Mesenchymal stem cell (in vitro differentiated cells and primary cell): ENCODE measurements at regions not wholly inside any gene's neighbourhood (a gene's known extent, or its start where the extent isn't known, plus 50 kb on each side); places are given as distances from the start of the nearest gene placed in this dataset.
"Not testable (repeated sequence)": the region's sequence is repeated elsewhere in the genome, so short reads cannot be mapped to it uniquely, and the experiment has no call there.

ENCODE experiments used
- DNase-seq: peaks from one replicate; pipeline ENCODE4 v3.0.0-alpha.2; 2013
- H2AFZ ChIP-seq: one replicate; pipeline ENCODE4 v1.6.1; 2013; ENCODE audit warnings: low read depth, mild to moderate bottlenecking, control low read depth, inconsistent platforms, low read length, moderate library complexity
- H2AK5ac ChIP-seq: 2 replicates; pipeline ENCODE4 v1.6.1; 2013; ENCODE audit warnings: low read length, moderate library complexity, mild to moderate bottlenecking, inconsistent platforms; ENCODE audit not compliant: severe bottlenecking
- H2BK120ac ChIP-seq: one replicate; pipeline ENCODE4 v1.6.1; 2013; ENCODE audit warnings: low read depth, mild to moderate bottlenecking, inconsistent platforms, low read length, moderate library complexity
- H2BK12ac ChIP-seq, 2 experiments: one replicate each; pipeline ENCODE4 v1.6.1; 2013; ENCODE audit warnings: inconsistent platforms in 2 of 2, low read length in 2 of 2, mild to moderate bottlenecking in 2 of 2, moderate library complexity in 2 of 2, control low read depth in 1 of 2
- H2BK15ac ChIP-seq: one replicate; pipeline ENCODE4 v1.6.1; 2013; ENCODE audit warnings: mild to moderate bottlenecking, low read depth, inconsistent platforms; ENCODE audit not compliant: poor library complexity, severe bottlenecking
- H2BK5ac ChIP-seq: 2 replicates; pipeline ENCODE4 v1.6.1; 2013; ENCODE audit warnings: low read depth, mild to moderate bottlenecking, low read length, control low read depth, inconsistent platforms; ENCODE audit not compliant: poor library complexity, severe bottlenecking
- H3K14ac ChIP-seq, 2 experiments: one replicate each; pipeline ENCODE4 v1.6.1; 2013; ENCODE audit warnings: inconsistent platforms in 2 of 2, low read length in 2 of 2, control low read depth in 1 of 2, mild to moderate bottlenecking in 1 of 2, moderate library complexity in 1 of 2
- H3K18ac ChIP-seq, 2 experiments: one replicate each; pipeline ENCODE4 v1.6.1; 2013; ENCODE audit warnings: inconsistent platforms in 2 of 2, low read length in 2 of 2, control low read depth in 1 of 2, low read depth in 1 of 2, mild to moderate bottlenecking in 1 of 2
- H3K23ac ChIP-seq, 2 experiments: one replicate each; pipeline ENCODE4 v1.6.1; 2013; ENCODE audit warnings: inconsistent platforms in 2 of 2, low read length in 2 of 2, mild to moderate bottlenecking in 2 of 2, moderate library complexity in 2 of 2, control low read depth in 1 of 2
- H3K27ac ChIP-seq: 2 replicates; pipeline ENCODE4 v1.5.1; 2013; ENCODE audit warnings: mild to moderate bottlenecking, moderate library complexity, low read length, control low read depth, inconsistent platforms; ENCODE audit not compliant: poor library complexity, severe bottlenecking
- H3K27me3 ChIP-seq, 2 experiments: 2 replicates each; pipeline versions ENCODE4 v1.6.1 to v1.7.0; 2013; ENCODE audit warnings: low read length in 2 of 2, mild to moderate bottlenecking in 2 of 2, moderate library complexity in 2 of 2, control low read depth in 1 of 2, inconsistent platforms in 1 of 2; ENCODE audit not compliant: control insufficient read depth in 1 of 2, insufficient read depth in 1 of 2
- H3K36me3 ChIP-seq, 2 experiments: 2 replicates each; pipeline versions ENCODE4 v1.6.1 to v1.7.0; 2013; ENCODE audit warnings: low read length in 2 of 2, control low read depth in 1 of 2, inconsistent platforms in 1 of 2, low read depth in 1 of 2, mild to moderate bottlenecking in 1 of 2; ENCODE audit not compliant: insufficient read depth in 2 of 2, control insufficient read depth in 1 of 2
- H3K4ac ChIP-seq, 2 experiments: one replicate each; pipeline ENCODE4 v1.6.1; 2013; ENCODE audit warnings: inconsistent platforms in 2 of 2, low read length in 2 of 2, mild to moderate bottlenecking in 2 of 2, moderate library complexity in 2 of 2, control low read depth in 1 of 2, low read depth in 1 of 2
- H3K4me1 ChIP-seq: 2 replicates; pipeline ENCODE4 v1.6.1; 2013; ENCODE audit warnings: low read depth, low read length, control low read depth; ENCODE audit not compliant: control insufficient read depth, insufficient read depth
- H3K4me2 ChIP-seq: 2 replicates; pipeline ENCODE4 v1.6.1; 2013; ENCODE audit warnings: low read length, mild to moderate bottlenecking, inconsistent platforms; ENCODE audit not compliant: poor library complexity, severe bottlenecking
- H3K4me3 ChIP-seq, 2 experiments: 2 replicates each; pipeline versions ENCODE4 v1.5.1 to v1.7.0; 2013; ENCODE audit warnings: low read length in 2 of 2, mild to moderate bottlenecking in 2 of 2, control low read depth in 1 of 2, low read depth in 1 of 2; ENCODE audit not compliant: insufficient read depth in 1 of 2
- H3K79me1 ChIP-seq: replicated peaks from 2 replicates; pipeline ENCODE4 v1.6.1; 2013; ENCODE audit warnings: mild to moderate bottlenecking, control low read depth, low read length, inconsistent platforms; ENCODE audit not compliant: poor library complexity, severe bottlenecking
- H3K9ac ChIP-seq: 2 replicates; pipeline ENCODE4 v1.7.0; 2013; ENCODE audit warnings: mild to moderate bottlenecking, low read length, moderate library complexity
- H3K9me3 ChIP-seq: 2 replicates; pipeline ENCODE4 v1.7.0; 2013; ENCODE audit warnings: mild to moderate bottlenecking, low read length; ENCODE audit not compliant: control insufficient read depth
- H4K8ac ChIP-seq: one replicate; pipeline ENCODE4 v1.6.1; 2013; ENCODE audit warnings: inconsistent platforms, mild to moderate bottlenecking, low read length, moderate library complexity
- H4K91ac ChIP-seq: one replicate; pipeline ENCODE4 v1.6.1; 2013; ENCODE audit warnings: mild to moderate bottlenecking, low read length, inconsistent platforms
- WGBS: methylation state at CpG from one replicate; pipeline ENCODE4 v1.1.7; 2013; ENCODE audit warnings: mixed read lengths; 5-methylcytosine and 5-hydroxymethylcytosine counted together

GRCh38 chr5:25083261-25083660, 438.5 kb upstream of the CDH10 start:
- H3K9me3 ChIP-seq, H3K4me3 ChIP-seq, H2AK5ac ChIP-seq, H2BK120ac ChIP-seq, DNase-seq, H3K4ac ChIP-seq, H3K23ac ChIP-seq, H3K4me1 ChIP-seq, H3K27me3 ChIP-seq, H2BK15ac ChIP-seq, H4K91ac ChIP-seq, H2BK12ac ChIP-seq, H3K9ac ChIP-seq, H2AFZ ChIP-seq, H3K27ac ChIP-seq, H4K8ac ChIP-seq, H2BK5ac ChIP-seq, H3K14ac ChIP-seq, H3K36me3 ChIP-seq, H3K79me1 ChIP-seq, H3K18ac ChIP-seq, H3K4me2 ChIP-seq: not testable (repeated sequence)
- WGBS, result 96% methylated on average over 15 of the region's 27 CpGs

DNA sequence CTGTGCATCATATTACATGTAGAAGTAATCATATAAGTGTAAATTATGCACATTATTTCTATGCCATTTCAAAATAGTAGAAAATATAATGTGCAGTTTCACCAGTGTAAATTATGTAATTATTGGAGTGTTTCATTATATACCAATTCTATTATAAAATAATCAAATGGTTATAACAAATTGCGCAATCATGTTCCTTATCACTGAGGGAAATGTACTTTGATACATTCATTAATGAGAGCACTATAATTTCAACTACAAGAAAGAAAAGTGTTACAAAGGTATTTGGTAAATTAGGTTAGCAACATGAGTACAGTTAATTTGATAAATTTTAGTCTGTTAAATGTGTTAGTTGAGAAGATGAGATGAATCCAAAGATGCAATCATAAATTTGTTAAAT, 421.5 kb upstream of the CDH10 start:
- Histone ChIP-seq H3K9ac (no peak overlapping the region), H3K14ac (no peak overlapping the region), H2AK5ac (no peak overlapping the region), H3K4me1 (peaks cover 2% of the 10 kb centered on the region), H3K4me2 (no peak overlapping the region), H3K27ac (no peak overlapping the region), H2BK5ac (no peak overlapping the region), H3K18ac (no peak overlapping the region), H3K23ac (no peak overlapping the region), H3K79me1 (no peaks in the 10 kb centered on the region), H3K36me3 (no peaks in the 10 kb centered on the region), H4K8ac (no peak overlapping the region), H2BK15ac (no peak overlapping the region), H2BK120ac (no peak overlapping the region), H2BK12ac (no peak overlapping the region), H3K4me3 (no peak overlapping the region), H3K9me3 (peaks cover 15% of the 10 kb centered on the region), H3K27me3 (no peaks in the 10 kb centered on the region), H4K91ac (no peak overlapping the region), H3K4ac (no peak overlapping the region), H2AFZ (no peak overlapping the region)
- WGBS, result no CpG with 5 or more reads among the region's 1 CpG
- DNase-seq, result no peak

GRCh38 chr5:25064306-25064705, 419.5 kb upstream of the CDH10 start:
- Histone ChIP-seq H4K91ac (no peak overlapping the region), H2BK120ac (no peak overlapping the region), H3K27ac (peak overlapping the region; percentile 59), H3K9me3 (peaks cover 15% of the 10 kb centered on the region), H4K8ac (no peak overlapping the region), H3K18ac (no peak overlapping the region), H2AK5ac (no peak overlapping the region), H3K9ac (no peak overlapping the region), H3K36me3 (no peaks in the 10 kb centered on the region), H3K79me1 (no peaks in the 10 kb centered on the region), H3K4me2 (peak overlapping the region; percentile 53), H3K4ac (no peak overlapping the region), H3K27me3 (no peaks in the 10 kb centered on the region), H2AFZ (no peak overlapping the region), H2BK15ac (no peak overlapping the region), H2BK5ac (no peak overlapping the region), H3K14ac (no peak overlapping the region), H2BK12ac (no peak overlapping the region), H3K23ac (no peak overlapping the region), H3K4me1 (peaks cover 2% of the 10 kb centered on the region), H3K4me3 (no peak overlapping the region)
- 89% methylated on average over 5 of the region's 5 CpGs for WGBS
- DNase-seq, result no peak

DNA sequence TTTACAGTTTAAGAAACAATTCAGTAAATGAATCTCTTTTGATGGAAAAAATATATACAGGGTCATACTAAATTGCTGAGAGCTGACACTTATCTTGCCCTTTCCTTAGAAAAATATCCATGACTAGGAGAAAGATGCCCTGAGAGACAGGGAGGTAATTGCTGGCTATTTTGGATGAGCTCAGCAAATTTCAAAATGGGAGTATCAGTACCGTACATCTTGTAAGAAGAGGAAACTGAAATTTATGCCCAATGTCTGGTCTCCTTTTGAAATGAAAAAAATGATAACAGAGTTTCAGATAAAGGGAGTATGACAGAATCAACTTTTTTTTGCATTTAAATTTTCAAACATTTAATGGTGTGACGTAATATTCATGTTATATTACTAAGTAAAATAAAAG, 415.8 kb upstream of the CDH10 start:
- Histone ChIP-seq H2BK5ac (no peak overlapping the region), H3K9me3 (peaks cover 10% of the 10 kb centered on the region), H2BK15ac (no peak overlapping the region), H2BK12ac (no peak overlapping the region), H2AFZ (no peak overlapping the region), H3K4ac (no peak overlapping the region), H3K27ac (no peak overlapping the region), H3K23ac (no peak overlapping the region), H3K36me3 (no peaks in the 10 kb centered on the region), H3K4me3 (no peak overlapping the region), H4K8ac (no peak overlapping the region), H3K27me3 (no peaks in the 10 kb centered on the region), H3K9ac (no peak overlapping the region), H2BK120ac (no peak overlapping the region), H3K4me1 (peaks cover 2% of the 10 kb centered on the region), H4K91ac (no peak overlapping the region), H3K14ac (no peak overlapping the region), H3K79me1 (no peaks in the 10 kb centered on the region), H3K18ac (no peak overlapping the region), H2AK5ac (no peak overlapping the region), H3K4me2 (no peak overlapping the region)
- WGBS, result 100% methylated on average over 1 of the region's 2 CpGs
- DNase-seq, result no peak
